ENCODE measurements at regions not wholly inside any gene's neighbourhood (a gene's known extent, or its start where the extent isn't known, plus 50 kb on each side); places are given as distances from the start of the nearest gene placed in this dataset.

GRCh38 chr9:2384741-2385140, 236.8 kb upstream of the VLDLR start:
- no peak for ATAC-seq
- no peaks in the 10 kb centered on the region for H3K27me3 Mint-ChIP-seq (ENCODE audit: insufficient read depth, low read depth, poor library complexity)

More at GRCh38 chr9:2384741-2385140, 236.8 kb upstream of the VLDLR start:
- no peak overlapping the region for H3K27ac Mint-ChIP-seq
- H3K79me2 ChIP-seq (replicated peaks; ENCODE audit: insufficient read depth), result no peaks in the 10 kb centered on the region
- no peaks in the 10 kb centered on the region for H4K20me1 ChIP-seq (replicated peaks; ENCODE audit: insufficient read depth)
- H3K4me1 Mint-ChIP-seq, result peaks cover 4% of the 10 kb centered on the region; the same call in 1 of the 3 replicates
- no peak overlapping the region for H3K4me3 Mint-ChIP-seq
- H3K4me1 ChIP-seq (ENCODE audit: insufficient read depth), result no peaks in the 10 kb centered on the region
- H3K36me3 ChIP-seq (ENCODE audit: insufficient read depth), result no peaks in the 10 kb centered on the region
- no peaks in the 10 kb centered on the region; the same call in 1 of the 2 replicates for H3K9me2 ChIP-seq (ENCODE audit: insufficient read depth)
- TF ChIP-seq CREB1 (CRISPR knock-in tag; IDR thresholded peaks at IDR 0.05; ENCODE audit: low read depth) (no peak), NANOG (IDR thresholded peaks at IDR 0.05; ENCODE audit: borderline replicate concordance) (no peak), ZNF114 (CRISPR knock-in tag; IDR thresholded peaks at IDR 0.05) (no peak), EZH2 (IDR thresholded peaks at IDR 0.05; ENCODE audit: low read depth, unreplicated experiment) (no peak), STAT1 (IDR thresholded peaks at IDR 0.05; ENCODE audit: unreplicated experiment) (no peak), JUNB (IDR thresholded peaks at IDR 0.05; ENCODE audit: unreplicated experiment) (no peak), ZNF331 (CRISPR knock-in tag; IDR thresholded peaks at IDR 0.05; ENCODE audit: low read depth) (no peak), CTCF (conservative IDR thresholded peaks at IDR 0.05; ENCODE audit: low read depth in 2 of 2) (no peak), EZH2phosphoT487 (IDR thresholded peaks at IDR 0.05; ENCODE audit: unreplicated experiment) (no peak), POLR2AphosphoS5 (IDR thresholded peaks at IDR 0.05; ENCODE audit: low read depth) (no peak)
- TF ChIP-seq, protein P1, sequence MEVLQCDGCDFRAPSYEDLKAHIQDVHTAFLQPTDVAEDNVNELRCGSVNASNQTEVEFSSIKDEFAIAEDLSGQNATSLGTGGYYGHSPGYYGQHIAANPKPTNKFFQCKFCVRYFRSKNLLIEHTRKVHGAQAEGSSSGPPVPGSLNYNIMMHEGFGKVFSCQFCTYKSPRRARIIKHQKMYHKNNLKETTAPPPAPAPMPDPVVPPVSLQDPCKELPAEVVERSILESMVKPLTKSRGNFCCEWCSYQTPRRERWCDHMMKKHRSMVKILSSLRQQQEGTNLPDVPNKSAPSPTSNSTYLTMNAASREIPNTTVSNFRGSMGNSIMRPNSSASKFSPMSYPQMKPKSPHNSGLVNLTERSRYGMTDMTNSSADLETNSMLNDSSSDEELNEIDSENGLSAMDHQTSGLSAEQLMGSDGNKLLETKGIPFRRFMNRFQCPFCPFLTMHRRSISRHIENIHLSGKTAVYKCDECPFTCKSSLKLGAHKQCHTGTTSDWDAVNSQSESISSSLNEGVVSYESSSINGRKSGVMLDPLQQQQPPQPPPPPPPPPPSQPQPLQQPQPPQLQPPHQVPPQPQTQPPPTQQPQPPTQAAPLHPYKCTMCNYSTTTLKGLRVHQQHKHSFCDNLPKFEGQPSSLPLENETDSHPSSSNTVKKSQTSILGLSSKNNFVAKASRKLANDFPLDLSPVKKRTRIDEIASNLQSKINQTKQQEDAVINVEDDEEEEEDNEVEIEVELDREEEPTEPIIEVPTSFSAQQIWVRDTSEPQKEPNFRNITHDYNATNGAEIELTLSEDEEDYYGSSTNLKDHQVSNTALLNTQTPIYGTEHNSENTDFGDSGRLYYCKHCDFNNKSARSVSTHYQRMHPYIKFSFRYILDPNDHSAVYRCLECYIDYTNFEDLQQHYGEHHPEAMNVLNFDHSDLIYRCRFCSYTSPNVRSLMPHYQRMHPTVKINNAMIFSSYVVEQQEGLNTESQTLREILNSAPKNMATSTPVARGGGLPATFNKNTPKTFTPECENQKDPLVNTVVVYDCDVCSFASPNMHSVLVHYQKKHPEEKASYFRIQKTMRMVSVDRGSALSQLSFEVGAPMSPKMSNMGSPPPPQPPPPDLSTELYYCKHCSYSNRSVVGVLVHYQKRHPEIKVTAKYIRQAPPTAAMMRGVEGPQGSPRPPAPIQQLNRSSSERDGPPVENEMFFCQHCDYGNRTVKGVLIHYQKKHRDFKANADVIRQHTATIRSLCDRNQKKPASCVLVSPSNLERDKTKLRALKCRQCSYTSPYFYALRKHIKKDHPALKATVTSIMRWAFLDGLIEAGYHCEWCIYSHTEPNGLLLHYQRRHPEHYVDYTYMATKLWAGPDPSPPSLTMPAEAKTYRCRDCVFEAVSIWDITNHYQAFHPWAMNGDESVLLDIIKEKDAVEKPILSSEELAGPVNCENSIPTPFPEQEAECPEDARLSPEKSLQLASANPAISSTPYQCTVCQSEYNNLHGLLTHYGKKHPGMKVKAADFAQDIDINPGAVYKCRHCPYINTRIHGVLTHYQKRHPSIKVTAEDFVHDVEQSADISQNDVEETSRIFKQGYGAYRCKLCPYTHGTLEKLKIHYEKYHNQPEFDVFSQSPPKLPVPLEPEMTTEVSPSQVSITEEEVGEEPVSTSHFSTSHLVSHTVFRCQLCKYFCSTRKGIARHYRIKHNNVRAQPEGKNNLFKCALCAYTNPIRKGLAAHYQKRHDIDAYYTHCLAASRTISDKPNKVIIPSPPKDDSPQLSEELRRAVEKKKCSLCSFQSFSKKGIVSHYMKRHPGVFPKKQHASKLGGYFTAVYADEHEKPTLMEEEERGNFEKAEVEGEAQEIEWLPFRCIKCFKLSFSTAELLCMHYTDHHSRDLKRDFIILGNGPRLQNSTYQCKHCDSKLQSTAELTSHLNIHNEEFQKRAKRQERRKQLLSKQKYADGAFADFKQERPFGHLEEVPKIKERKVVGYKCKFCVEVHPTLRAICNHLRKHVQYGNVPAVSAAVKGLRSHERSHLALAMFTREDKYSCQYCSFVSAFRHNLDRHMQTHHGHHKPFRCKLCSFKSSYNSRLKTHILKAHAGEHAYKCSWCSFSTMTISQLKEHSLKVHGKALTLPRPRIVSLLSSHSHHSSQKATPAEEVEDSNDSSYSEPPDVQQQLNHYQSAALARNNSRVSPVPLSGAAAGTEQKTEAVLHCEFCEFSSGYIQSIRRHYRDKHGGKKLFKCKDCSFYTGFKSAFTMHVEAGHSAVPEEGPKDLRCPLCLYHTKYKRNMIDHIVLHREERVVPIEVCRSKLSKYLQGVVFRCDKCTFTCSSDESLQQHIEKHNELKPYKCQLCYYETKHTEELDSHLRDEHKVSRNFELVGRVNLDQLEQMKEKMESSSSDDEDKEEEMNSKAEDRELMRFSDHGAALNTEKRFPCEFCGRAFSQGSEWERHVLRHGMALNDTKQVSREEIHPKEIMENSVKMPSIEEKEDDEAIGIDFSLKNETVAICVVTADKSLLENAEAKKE (CRISPR knock-in tag; IDR thresholded peaks at IDR 0.05), result no peak
- TF ChIP-seq, protein P2, sequence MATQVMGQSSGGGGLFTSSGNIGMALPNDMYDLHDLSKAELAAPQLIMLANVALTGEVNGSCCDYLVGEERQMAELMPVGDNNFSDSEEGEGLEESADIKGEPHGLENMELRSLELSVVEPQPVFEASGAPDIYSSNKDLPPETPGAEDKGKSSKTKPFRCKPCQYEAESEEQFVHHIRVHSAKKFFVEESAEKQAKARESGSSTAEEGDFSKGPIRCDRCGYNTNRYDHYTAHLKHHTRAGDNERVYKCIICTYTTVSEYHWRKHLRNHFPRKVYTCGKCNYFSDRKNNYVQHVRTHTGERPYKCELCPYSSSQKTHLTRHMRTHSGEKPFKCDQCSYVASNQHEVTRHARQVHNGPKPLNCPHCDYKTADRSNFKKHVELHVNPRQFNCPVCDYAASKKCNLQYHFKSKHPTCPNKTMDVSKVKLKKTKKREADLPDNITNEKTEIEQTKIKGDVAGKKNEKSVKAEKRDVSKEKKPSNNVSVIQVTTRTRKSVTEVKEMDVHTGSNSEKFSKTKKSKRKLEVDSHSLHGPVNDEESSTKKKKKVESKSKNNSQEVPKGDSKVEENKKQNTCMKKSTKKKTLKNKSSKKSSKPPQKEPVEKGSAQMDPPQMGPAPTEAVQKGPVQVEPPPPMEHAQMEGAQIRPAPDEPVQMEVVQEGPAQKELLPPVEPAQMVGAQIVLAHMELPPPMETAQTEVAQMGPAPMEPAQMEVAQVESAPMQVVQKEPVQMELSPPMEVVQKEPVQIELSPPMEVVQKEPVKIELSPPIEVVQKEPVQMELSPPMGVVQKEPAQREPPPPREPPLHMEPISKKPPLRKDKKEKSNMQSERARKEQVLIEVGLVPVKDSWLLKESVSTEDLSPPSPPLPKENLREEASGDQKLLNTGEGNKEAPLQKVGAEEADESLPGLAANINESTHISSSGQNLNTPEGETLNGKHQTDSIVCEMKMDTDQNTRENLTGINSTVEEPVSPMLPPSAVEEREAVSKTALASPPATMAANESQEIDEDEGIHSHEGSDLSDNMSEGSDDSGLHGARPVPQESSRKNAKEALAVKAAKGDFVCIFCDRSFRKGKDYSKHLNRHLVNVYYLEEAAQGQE (IDR thresholded peaks at IDR 0.05; ENCODE audit: unreplicated experiment), result no peak
- TF ChIP-seq, protein P3, sequence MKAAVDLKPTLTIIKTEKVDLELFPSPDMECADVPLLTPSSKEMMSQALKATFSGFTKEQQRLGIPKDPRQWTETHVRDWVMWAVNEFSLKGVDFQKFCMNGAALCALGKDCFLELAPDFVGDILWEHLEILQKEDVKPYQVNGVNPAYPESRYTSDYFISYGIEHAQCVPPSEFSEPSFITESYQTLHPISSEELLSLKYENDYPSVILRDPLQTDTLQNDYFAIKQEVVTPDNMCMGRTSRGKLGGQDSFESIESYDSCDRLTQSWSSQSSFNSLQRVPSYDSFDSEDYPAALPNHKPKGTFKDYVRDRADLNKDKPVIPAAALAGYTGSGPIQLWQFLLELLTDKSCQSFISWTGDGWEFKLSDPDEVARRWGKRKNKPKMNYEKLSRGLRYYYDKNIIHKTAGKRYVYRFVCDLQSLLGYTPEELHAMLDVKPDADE (IDR thresholded peaks at IDR 0.05), result no peak
- no peak overlapping the region for H3K27ac ChIP-seq (ENCODE audit: low read depth)
- H2AFZ ChIP-seq, result no peak overlapping the region
- DNase-seq (ENCODE audit: low spot score), result no peak
- no peak overlapping the region for H3K4me2 ChIP-seq
- no peak overlapping the region for H3K4me3 ChIP-seq
- no peaks in the 10 kb centered on the region for H3F3A ChIP-seq (replicated peaks; ENCODE audit: low read depth)
- H3K36me3 Mint-ChIP-seq (ENCODE audit: low read depth), result peaks cover 12% of the 10 kb centered on the region; the same call in 2 of the 3 replicates
- H3K27me3 ChIP-seq (ENCODE audit: insufficient read depth), result no peaks in the 10 kb centered on the region
- H3K9me3 Mint-ChIP-seq, result peaks cover 10% of the 10 kb centered on the region
